Neural cell (in vitro differentiated cells): ENCODE measurements at regions not wholly inside any gene's neighbourhood (a gene's known extent, or its start where the extent isn't known, plus 50 kb on each side); places are given as distances from the start of the nearest gene placed in this dataset.

Experiments used
- H2AFZ ChIP-seq: fragments of 200-600, 300-800 bp; sonication (generic), shearing (Covaris generic); 2 replicates; pipeline ENCODE4 v1.6.0; 2014; ENCODE audit warnings: low read depth, mild to moderate bottlenecking, antibody characterized with exemption, low read length, moderate library complexity
- H3F3A ChIP-seq: fragments of 200-600 bp; shearing (Covaris generic); 2 replicates; pipeline ENCODE4 v1.6.1; 2016; ENCODE audit warnings: mild to moderate bottlenecking, moderate library complexity, mixed read lengths, antibody characterized with exemption, low read length; ENCODE audit not compliant: insufficient read depth, poor library complexity, severe bottlenecking
- H3K27ac ChIP-seq: fragments of 200-600, 300-800 bp; sonication (generic), shearing (Covaris generic); 2 replicates; pipeline ENCODE4 v1.5.1; 2014; ENCODE audit warnings: mild to moderate bottlenecking, low read length, moderate library complexity
- H3K27me3 ChIP-seq: fragments of 300-800, 200-600 bp; sonication (generic), shearing (Covaris generic); 2 replicates; pipeline ENCODE4 v1.6.0; 2014; ENCODE audit warnings: mild to moderate bottlenecking, low read depth, low read length, moderate library complexity; ENCODE audit not compliant: insufficient read depth
- H3K36me3 ChIP-seq: fragments of 300-800, 200-600 bp; sonication (generic), shearing (Covaris generic); 2 replicates; pipeline ENCODE4 v1.5.1; 2014; ENCODE audit warnings: mild to moderate bottlenecking, antibody characterized with exemption, low read length, moderate library complexity; ENCODE audit not compliant: insufficient read depth
- H3K4me2 ChIP-seq: fragments of 300-800, 200-600 bp; sonication (generic), shearing (Covaris generic); 2 replicates; pipeline ENCODE4 v1.6.0; 2014; ENCODE audit warnings: mild to moderate bottlenecking, low read length
- H3K4me3 ChIP-seq: fragments of 300-800, 200-600 bp; sonication (generic), shearing (Covaris generic); 2 replicates; pipeline ENCODE4 v1.5.1; 2014; ENCODE audit warnings: mild to moderate bottlenecking, low read length, moderate library complexity
- H3K79me2 ChIP-seq: fragments of 200-600 bp; shearing (Covaris generic); replicated peaks from 2 replicates; pipeline ENCODE4 v1.6.0; 2014; ENCODE audit warnings: mild to moderate bottlenecking, low read length, moderate library complexity; ENCODE audit not compliant: insufficient read depth
- H3K9ac ChIP-seq: fragments of 300-800, 200-600 bp; sonication (generic), shearing (Covaris generic); 2 replicates; pipeline ENCODE4 v1.6.1; 2016; ENCODE audit warnings: mild to moderate bottlenecking, low read length, mixed read lengths
- H3K9me2 ChIP-seq: fragments of 200-600 bp; shearing (Covaris generic); 2 replicates; pipeline ENCODE4 v1.6.1; 2016; ENCODE audit warnings: mild to moderate bottlenecking, low read length, mixed read lengths; ENCODE audit not compliant: insufficient read depth
- H3K9me3 ChIP-seq: fragments of 200-600, 300-800 bp; sonication (generic), shearing (Covaris generic); 2 replicates; pipeline ENCODE4 v1.6.1; 2016; ENCODE audit warnings: mild to moderate bottlenecking, mixed run types, low read length, moderate library complexity, mixed read lengths
- H4K20me1 ChIP-seq: fragments of 200-600 bp; shearing (Covaris generic); 2 replicates; pipeline ENCODE4 v1.6.1; 2016; ENCODE audit warnings: mild to moderate bottlenecking, mixed run types; ENCODE audit not compliant: insufficient read depth
- EP300 ChIP-seq: fragments of 450-650 bp; conservative IDR thresholded peaks from 2 replicates; pipeline ENCODE4 v1.6.1; 2014; ENCODE audit warnings: antibody characterized with exemption, mild to moderate bottlenecking, moderate library complexity; ENCODE audit not compliant: poor library complexity, severe bottlenecking
- EZH2 ChIP-seq: fragments of 200-600, 300-800 bp; shearing (Covaris generic), sonication (generic); IDR thresholded peaks from 2 replicates; pipeline ENCODE4 v1.6.1; 2014; ENCODE audit warnings: antibody characterized with exemption, low read length, borderline replicate concordance, mild to moderate bottlenecking; ENCODE audit not compliant: insufficient read depth, poor library complexity, severe bottlenecking
- MXI1 ChIP-seq: fragments of 450-650 bp; conservative IDR thresholded peaks from 2 replicates; pipeline ENCODE4 v1.6.1; 2014; ENCODE audit warnings: antibody characterized with exemption, mild to moderate bottlenecking; ENCODE audit not compliant: poor library complexity, severe bottlenecking
- POLR2AphosphoS5 ChIP-seq: IDR thresholded peaks from 2 replicates; pipeline ENCODE4 v1.6.1; 2012
- RAD21 ChIP-seq: fragments of 450-650 bp; conservative IDR thresholded peaks from 2 replicates; pipeline ENCODE4 v1.6.1; 2014; ENCODE audit warnings: antibody characterized with exemption, mild to moderate bottlenecking, moderate library complexity
- REST ChIP-seq: IDR thresholded peaks from 2 replicates; pipeline ENCODE4 v1.6.1; 2012; ENCODE audit warnings: borderline replicate concordance
- SMC3 ChIP-seq: fragments of 450-650 bp; conservative IDR thresholded peaks from 2 replicates; pipeline ENCODE4 v1.6.1; 2014; ENCODE audit warnings: antibody characterized with exemption, mild to moderate bottlenecking, moderate library complexity; ENCODE audit not compliant: poor library complexity
- TAF1 ChIP-seq: IDR thresholded peaks from 2 replicates; pipeline ENCODE4 v1.6.1; 2012; ENCODE audit warnings: low read depth
- TF ChIP-seq, protein P1 (sequence below): fragments of 450-650 bp; IDR thresholded peaks from 2 replicates; pipeline ENCODE4 v1.5.1; 2014; ENCODE audit warnings: antibody characterized with exemption, mild to moderate bottlenecking, moderate library complexity; ENCODE audit not compliant: poor library complexity, severe bottlenecking

DNA sequence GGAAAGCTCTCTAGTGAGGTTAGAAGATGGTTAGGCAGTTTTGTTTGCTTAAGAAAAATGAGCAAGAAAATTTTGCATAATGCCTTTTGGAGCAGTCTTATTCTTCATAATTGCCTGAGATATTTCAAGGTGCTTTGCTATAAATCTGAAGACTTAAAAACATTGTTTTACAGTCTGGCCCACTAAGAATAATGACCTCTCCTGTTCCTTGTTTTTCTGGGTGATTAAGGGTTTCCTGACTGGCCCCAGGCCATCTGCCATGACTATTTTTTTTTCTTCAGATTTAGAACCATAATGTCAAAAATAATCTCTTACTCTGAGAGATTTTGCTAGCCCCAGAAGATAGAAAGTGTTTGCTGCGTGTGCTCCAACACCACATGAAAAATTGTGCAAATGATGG, 72.3 kb upstream of the CENPW start:
- Histone ChIP-seq H3K4me3 (no peak overlapping the region), H3K27ac (no peak overlapping the region), H3K9me2 (no peaks in the 10 kb centered on the region), H3F3A (no peaks in the 10 kb centered on the region), H3K36me3 (no peaks in the 10 kb centered on the region), H3K4me2 (no peak overlapping the region), H3K79me2 (no peaks in the 10 kb centered on the region), H3K9me3 (no peaks in the 10 kb centered on the region), H3K9ac (no peak overlapping the region), H3K27me3 (no peaks in the 10 kb centered on the region), H2AFZ (no peak overlapping the region), H4K20me1 (no peaks in the 10 kb centered on the region)
- TF ChIP-seq POLR2AphosphoS5 (no peak), EZH2 (no peak), REST (no peak), SMC3 (no peak), EP300 (no peak), MXI1 (no peak), RAD21 (no peak), TAF1 (no peak)
- TF ChIP-seq, protein P1, sequence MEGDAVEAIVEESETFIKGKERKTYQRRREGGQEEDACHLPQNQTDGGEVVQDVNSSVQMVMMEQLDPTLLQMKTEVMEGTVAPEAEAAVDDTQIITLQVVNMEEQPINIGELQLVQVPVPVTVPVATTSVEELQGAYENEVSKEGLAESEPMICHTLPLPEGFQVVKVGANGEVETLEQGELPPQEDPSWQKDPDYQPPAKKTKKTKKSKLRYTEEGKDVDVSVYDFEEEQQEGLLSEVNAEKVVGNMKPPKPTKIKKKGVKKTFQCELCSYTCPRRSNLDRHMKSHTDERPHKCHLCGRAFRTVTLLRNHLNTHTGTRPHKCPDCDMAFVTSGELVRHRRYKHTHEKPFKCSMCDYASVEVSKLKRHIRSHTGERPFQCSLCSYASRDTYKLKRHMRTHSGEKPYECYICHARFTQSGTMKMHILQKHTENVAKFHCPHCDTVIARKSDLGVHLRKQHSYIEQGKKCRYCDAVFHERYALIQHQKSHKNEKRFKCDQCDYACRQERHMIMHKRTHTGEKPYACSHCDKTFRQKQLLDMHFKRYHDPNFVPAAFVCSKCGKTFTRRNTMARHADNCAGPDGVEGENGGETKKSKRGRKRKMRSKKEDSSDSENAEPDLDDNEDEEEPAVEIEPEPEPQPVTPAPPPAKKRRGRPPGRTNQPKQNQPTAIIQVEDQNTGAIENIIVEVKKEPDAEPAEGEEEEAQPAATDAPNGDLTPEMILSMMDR: no peak

GRCh38 chr6:126268092-126268491, 71.8 kb upstream of the CENPW start:
- H4K20me1 ChIP-seq: no peaks in the 10 kb centered on the region
- TF ChIP-seq, protein P1: no peak
- TF ChIP-seq TAF1 (no peak), EP300 (no peak), RAD21 (no peak), MXI1 (no peak)
- no peaks in the 10 kb centered on the region for H3K9me2 ChIP-seq
- no peak overlapping the region for H3K4me3 ChIP-seq
- H3K9me3 ChIP-seq: no peaks in the 10 kb centered on the region
- H2AFZ ChIP-seq: no peak overlapping the region
- no peak overlapping the region for H3K27ac ChIP-seq
- H3F3A ChIP-seq: no peaks in the 10 kb centered on the region
- H3K4me2 ChIP-seq: no peak overlapping the region
- no peaks in the 10 kb centered on the region for H3K36me3 ChIP-seq
- H3K9ac ChIP-seq: no peak overlapping the region
- H3K27me3 ChIP-seq: no peaks in the 10 kb centered on the region
- no peaks in the 10 kb centered on the region for H3K79me2 ChIP-seq
